ENCODE measurements at regions not wholly inside any gene's neighbourhood (a gene's known extent, or its start where the extent isn't known, plus 50 kb on each side); places are given as distances from the start of the nearest gene placed in this dataset.

DNA sequence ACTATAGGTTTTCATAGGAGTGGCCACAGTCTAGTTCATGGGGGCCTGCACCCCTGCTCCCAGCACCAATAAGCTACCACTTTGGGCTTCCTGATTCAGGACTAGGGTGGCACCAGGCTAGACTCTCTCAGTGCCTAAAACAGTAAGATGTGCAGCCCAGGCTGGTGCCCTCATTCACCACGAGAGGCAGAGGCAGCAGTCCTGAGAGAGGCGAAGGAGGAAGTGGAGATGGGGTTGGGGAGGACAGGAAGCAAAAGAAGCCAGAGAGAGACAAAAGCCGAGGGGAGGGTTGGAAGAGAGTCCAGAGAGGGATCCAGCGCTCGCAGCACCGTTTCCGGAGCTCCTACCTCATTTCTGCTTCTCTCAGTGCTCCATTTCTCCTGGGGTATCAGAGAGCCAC is 180.9 kb downstream of the MED10 start:
- Mint-ChIP-seq H3K27me3 (ENCODE audit: low read depth) (no peaks in the 10 kb centered on the region), H3K27ac (ENCODE audit: unreplicated experiment) (no peak overlapping the region), H3K4me3 (no peak overlapping the region), H3K36me3 (ENCODE audit: low read depth) (no peaks in the 10 kb centered on the region), H3K9me3 (no peaks in the 10 kb centered on the region), H3K4me1 (no peaks in the 10 kb centered on the region)
- no peak for DNase-seq (ENCODE audit: low read depth, low spot score)
- TF ChIP-seq, protein P1, sequence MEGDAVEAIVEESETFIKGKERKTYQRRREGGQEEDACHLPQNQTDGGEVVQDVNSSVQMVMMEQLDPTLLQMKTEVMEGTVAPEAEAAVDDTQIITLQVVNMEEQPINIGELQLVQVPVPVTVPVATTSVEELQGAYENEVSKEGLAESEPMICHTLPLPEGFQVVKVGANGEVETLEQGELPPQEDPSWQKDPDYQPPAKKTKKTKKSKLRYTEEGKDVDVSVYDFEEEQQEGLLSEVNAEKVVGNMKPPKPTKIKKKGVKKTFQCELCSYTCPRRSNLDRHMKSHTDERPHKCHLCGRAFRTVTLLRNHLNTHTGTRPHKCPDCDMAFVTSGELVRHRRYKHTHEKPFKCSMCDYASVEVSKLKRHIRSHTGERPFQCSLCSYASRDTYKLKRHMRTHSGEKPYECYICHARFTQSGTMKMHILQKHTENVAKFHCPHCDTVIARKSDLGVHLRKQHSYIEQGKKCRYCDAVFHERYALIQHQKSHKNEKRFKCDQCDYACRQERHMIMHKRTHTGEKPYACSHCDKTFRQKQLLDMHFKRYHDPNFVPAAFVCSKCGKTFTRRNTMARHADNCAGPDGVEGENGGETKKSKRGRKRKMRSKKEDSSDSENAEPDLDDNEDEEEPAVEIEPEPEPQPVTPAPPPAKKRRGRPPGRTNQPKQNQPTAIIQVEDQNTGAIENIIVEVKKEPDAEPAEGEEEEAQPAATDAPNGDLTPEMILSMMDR (conservative IDR thresholded peaks at IDR 0.05): no peak

- Mint-ChIP-seq H3K4me1 (no peaks in the 10 kb centered on the region), H3K9me3 (no peaks in the 10 kb centered on the region), H3K36me3 (ENCODE audit: low read depth) (no peaks in the 10 kb centered on the region), H3K4me3 (no peak overlapping the region), H3K27ac (ENCODE audit: unreplicated experiment) (no peak overlapping the region), H3K27me3 (ENCODE audit: low read depth) (no peaks in the 10 kb centered on the region)
- TF ChIP-seq, protein P1 (conservative IDR thresholded peaks at IDR 0.05): no peak
- no peak for DNase-seq (ENCODE audit: low read depth, low spot score)
Measured at GRCh38 chr5:6195711-6196358, 182.5 kb downstream of the MED10 start.

- TF ChIP-seq, protein P1 (conservative IDR thresholded peaks at IDR 0.05): no peak
- Mint-ChIP-seq H3K36me3 (ENCODE audit: low read depth) (no peaks in the 10 kb centered on the region), H3K4me1 (no peaks in the 10 kb centered on the region), H3K27me3 (ENCODE audit: low read depth) (no peaks in the 10 kb centered on the region), H3K4me3 (no peak overlapping the region), H3K9me3 (peaks cover under 1% of the 10 kb centered on the region), H3K27ac (ENCODE audit: unreplicated experiment) (no peak overlapping the region)
- no peak for DNase-seq (ENCODE audit: low read depth, low spot score)
Measured at GRCh38 chr5:6194906-6195612, 183.3 kb downstream of the MED10 start.

DNA sequence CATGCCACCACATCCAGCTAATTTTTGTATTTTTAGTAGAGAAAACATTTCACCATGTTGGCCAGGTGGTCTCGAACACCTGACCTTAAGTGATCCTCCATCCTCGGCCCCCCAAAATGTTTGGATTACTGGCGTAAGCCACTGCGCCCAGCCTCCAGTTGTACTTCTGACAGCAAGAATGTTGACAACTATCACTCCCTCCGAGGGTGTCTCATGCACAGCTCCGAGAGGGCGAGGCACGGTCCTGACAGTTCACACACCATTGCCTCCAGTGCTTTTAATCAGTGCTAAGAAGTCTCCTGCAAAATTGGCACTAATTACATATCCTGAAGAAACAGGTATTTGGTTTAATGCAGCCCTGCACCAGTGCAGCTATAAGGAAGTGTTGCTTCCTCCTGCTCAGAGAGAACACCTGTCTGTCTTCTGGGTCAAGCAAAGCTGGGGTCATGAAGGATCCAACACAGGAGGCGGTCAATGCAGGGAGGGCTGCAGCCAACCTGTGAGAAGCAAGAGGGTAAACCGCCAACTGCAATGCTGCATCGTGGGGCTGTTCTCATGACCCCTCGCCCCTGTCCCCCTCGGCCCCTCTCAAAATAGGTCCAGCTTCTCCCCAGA is 184.0 kb downstream of the MED10 start:
- Mint-ChIP-seq H3K9me3 (peaks cover 3% of the 10 kb centered on the region), H3K4me3 (no peak overlapping the region), H3K36me3 (ENCODE audit: low read depth) (no peaks in the 10 kb centered on the region), H3K27me3 (ENCODE audit: low read depth) (no peaks in the 10 kb centered on the region), H3K27ac (ENCODE audit: unreplicated experiment) (no peak overlapping the region), H3K4me1 (no peaks in the 10 kb centered on the region)
- DNase-seq (ENCODE audit: low read depth, low spot score): no peak
- TF ChIP-seq, protein P1 (conservative IDR thresholded peaks at IDR 0.05): no peak

DNA sequence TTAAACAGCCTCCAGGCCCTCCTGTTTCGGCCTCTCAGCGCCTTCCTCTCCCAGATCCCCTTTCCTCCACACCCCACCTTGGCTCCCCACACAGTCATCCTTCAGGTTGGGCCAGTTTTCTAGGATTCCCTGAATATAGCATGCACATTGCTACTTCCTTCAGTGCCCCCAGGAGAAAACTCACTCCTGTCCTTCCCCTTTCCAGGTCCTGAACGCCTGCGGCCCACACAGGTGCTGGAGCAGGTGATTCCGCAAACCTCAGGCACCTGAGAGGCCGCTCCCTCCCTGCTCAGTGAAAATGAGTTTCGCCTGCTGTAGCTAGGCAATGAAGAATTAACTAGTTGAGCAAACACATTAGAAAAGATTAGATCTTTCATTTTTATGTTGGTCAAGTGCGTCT is 185.0 kb downstream of the MED10 start:
- H3K9me3 Mint-ChIP-seq: peaks cover 3% of the 10 kb centered on the region
- TF ChIP-seq, protein P1 (conservative IDR thresholded peaks at IDR 0.05): no peak
- H3K4me1 Mint-ChIP-seq: peaks cover 4% of the 10 kb centered on the region
- no peak for DNase-seq (ENCODE audit: low read depth, low spot score)
- no peaks in the 10 kb centered on the region for H3K27me3 Mint-ChIP-seq (ENCODE audit: low read depth)
- no peaks in the 10 kb centered on the region for H3K36me3 Mint-ChIP-seq (ENCODE audit: low read depth)
- H3K27ac Mint-ChIP-seq (ENCODE audit: unreplicated experiment): no peak overlapping the region
- H3K4me3 Mint-ChIP-seq: no peak overlapping the region
